CD4-positive, alpha-beta T cell (primary cell): ENCODE measurements at regions not wholly inside any gene's neighbourhood (a gene's known extent, or its start where the extent isn't known, plus 50 kb on each side); places are given as distances from the start of the nearest gene placed in this dataset.

ENCODE experiments used
- ATAC-seq: fragments of 200-7000 bp; cut with Tn5 transposase; one replicate; pipeline ENCODE4 v1.10.0; 2022; ENCODE audit warnings: mild to moderate bottlenecking; ENCODE audit not compliant: poor library complexity
- CTCF ChIA-PET: fragments of 350-600 bp; sonication (Branson Sonifier 250); formaldehyde crosslinking; loops from one replicate; lab custom pipeline; 2021; ENCODE audit warnings: antibody characterized with exemption, inconsistent platforms; lab: Charles Lee
- POLR2A ChIA-PET: fragments of 350-600 bp; sonication (Branson Sonifier 250); formaldehyde crosslinking; loops from one replicate; lab custom pipeline; 2021; ENCODE audit warnings: antibody characterized with exemption, inconsistent platforms; lab: Charles Lee
- DNase-seq, 14 experiments: peaks; one replicate each; pipeline ENCODE4 v3.0.0-alpha.2; 2013 to 2020; ENCODE audit warnings: mixed read lengths in 2 of 14
- H3K27ac ChIP-seq, 2 donors: one replicate each; pipeline versions ENCODE4 v1.5.1 to v1.7.0; 2013; ENCODE audit warnings: low read length in 2 of 2, low read depth in 1 of 2, mild to moderate bottlenecking in 1 of 2
- H3K27me3 ChIP-seq, 2 experiments: 1 replicate in 1 of 2; 2 replicates in 1 of 2; pipeline versions ENCODE4 v1.6.1 to v1.7.0; 2013; ENCODE audit warnings: low read length in 2 of 2, control low read depth in 1 of 2, mild to moderate bottlenecking in 1 of 2, moderate library complexity in 1 of 2; ENCODE audit not compliant: insufficient read depth in 2 of 2, control insufficient read depth in 1 of 2
- H3K36me3 ChIP-seq: one replicate; pipeline ENCODE4 v1.6.1; 2013; ENCODE audit warnings: low read length, control low read depth; ENCODE audit not compliant: insufficient read depth
- H3K4me1 ChIP-seq: one replicate; pipeline ENCODE4 v1.6.1; 2013; ENCODE audit warnings: low read length, control low read depth; ENCODE audit not compliant: insufficient read depth
- H3K4me3 ChIP-seq: one replicate; pipeline ENCODE4 v1.5.1; 2013; ENCODE audit warnings: mild to moderate bottlenecking, low read length, moderate library complexity
- H3K9me3 ChIP-seq, 2 experiments: 1 replicate in 1 of 2; 2 replicates in 1 of 2; pipeline versions ENCODE4 v1.6.1 to v1.7.0; 2013; ENCODE audit warnings: low read length in 2 of 2, mild to moderate bottlenecking in 2 of 2, control low read depth in 1 of 2, moderate library complexity in 1 of 2; ENCODE audit not compliant: control insufficient read depth in 1 of 2, insufficient read depth in 1 of 2
- H3K27ac Mint-ChIP-seq: one replicate; pipeline ENCODE4 v1.8.0; 2020; ENCODE audit warnings: mixed read lengths
- H3K27me3 Mint-ChIP-seq: one replicate; pipeline ENCODE4 v1.8.0; 2021; ENCODE audit warnings: mixed read lengths
- H3K36me3 Mint-ChIP-seq: one replicate; pipeline ENCODE4 v1.8.0; 2021; ENCODE audit warnings: low read depth, mixed read lengths
- H3K4me1 Mint-ChIP-seq: one replicate; pipeline ENCODE4 v1.8.0; 2021; ENCODE audit warnings: low read depth, mixed read lengths
- H3K4me3 Mint-ChIP-seq: one replicate; pipeline ENCODE4 v1.8.0; 2020; ENCODE audit warnings: mild to moderate bottlenecking, mixed read lengths
- H3K9me3 Mint-ChIP-seq: one replicate; pipeline ENCODE4 v1.8.0; 2020; ENCODE audit warnings: mixed read lengths
- CTCF ChIP-seq: fragments of 200-600 bp; IDR thresholded peaks from one replicate; pipeline ENCODE4 v1.8.0; 2022; ENCODE audit warnings: antibody characterized with exemption, mild to moderate bottlenecking
- intact Hi-C, 2 experiments: fragments of 100-400 bp; cut with DNase I in 1 of 2; cut with micrococcal nuclease in 1 of 2; formaldehyde crosslinking; loops; one replicate each; pipeline versions ENCODE4 v1.15.1 to v1.9.0; 2023 to 2025; cut with DNase I, micrococcal nuclease

- intact Hi-C loops = no loop called here
Observed at GRCh38 chr11:116485425-116485824, 287.4 kb downstream of the BUD13 start.

GRCh38 chr11:116482716-116483115, 290.1 kb downstream of the BUD13 start:
- Histone ChIP-seq H3K36me3 (no peaks in the 10 kb centered on the region), H3K9me3 (no peaks in the 10 kb centered on the region), H3K4me3 (no peak overlapping the region), H3K4me1 (no peaks in the 10 kb centered on the region), H3K27me3 (peaks cover 0 to 8% of the 10 kb centered on the region in 2 experiments), H3K27ac (no peak overlapping the region)
- POLR2A ChIA-PET = no interaction called here
- no peak for TF ChIP-seq CTCF
- no peak for ATAC-seq
- Mint-ChIP-seq H3K36me3 (no peaks in the 10 kb centered on the region), H3K4me1 (no peaks in the 10 kb centered on the region), H3K27ac (no peak overlapping the region), H3K4me3 (no peak overlapping the region), H3K27me3 (peaks cover 29% of the 10 kb centered on the region), H3K9me3 (no peaks in the 10 kb centered on the region)
- no peak for DNase-seq
- intact Hi-C loops = no loop called here
- CTCF ChIA-PET = no interaction called here

More at GRCh38 chr11:116485425-116485824, 287.4 kb downstream of the BUD13 start:
- Histone ChIP-seq H3K4me1 (no peaks in the 10 kb centered on the region), H3K9me3 (no peaks in the 10 kb centered on the region), H3K27ac (no peak overlapping the region), H3K36me3 (no peaks in the 10 kb centered on the region), H3K4me3 (no peak overlapping the region), H3K27me3 (peaks cover 5 to 10% of the 10 kb centered on the region in 2 experiments)
- no peaks in the 10 kb centered on the region for H3K36me3 Mint-ChIP-seq
- no peak for DNase-seq
- no peaks in the 10 kb centered on the region for H3K4me1 Mint-ChIP-seq
- ATAC-seq = no peak
- H3K9me3 Mint-ChIP-seq = no peaks in the 10 kb centered on the region
- POLR2A ChIA-PET = no interaction called here
- H3K27ac Mint-ChIP-seq = no peak overlapping the region
- TF ChIP-seq CTCF = no peak
- peaks cover 46% of the 10 kb centered on the region for H3K27me3 Mint-ChIP-seq
- H3K4me3 Mint-ChIP-seq = no peak overlapping the region
- CTCF ChIA-PET = no interaction called here

- POLR2A ChIA-PET = no interaction called here
- intact Hi-C loops = no loop called here
Observed at GRCh38 chr11:116481126-116481675, 291.6 kb downstream of the BUD13 start.

More at GRCh38 chr11:116481126-116481675, 291.6 kb downstream of the BUD13 start:
- ATAC-seq = no peak
- no peaks in the 10 kb centered on the region for H3K9me3 Mint-ChIP-seq
- Histone ChIP-seq H3K27me3 (peaks cover 0 to 12% of the 10 kb centered on the region in 2 experiments), H3K27ac (no peak overlapping the region), H3K9me3 (no peaks in the 10 kb centered on the region), H3K36me3 (no peaks in the 10 kb centered on the region), H3K4me3 (no peak overlapping the region), H3K4me1 (no peaks in the 10 kb centered on the region)
- no peak overlapping the region for H3K27ac Mint-ChIP-seq
- DNase-seq = no peak
- peaks cover 20% of the 10 kb centered on the region for H3K27me3 Mint-ChIP-seq
- H3K4me1 Mint-ChIP-seq = no peaks in the 10 kb centered on the region
- no peak for TF ChIP-seq CTCF
- CTCF ChIA-PET = no interaction called here
- H3K36me3 Mint-ChIP-seq = no peaks in the 10 kb centered on the region
- no peak overlapping the region for H3K4me3 Mint-ChIP-seq
